HepG2 (cell line): ENCODE measurements at regions not wholly inside any gene's neighbourhood (a gene's known extent, or its start where the extent isn't known, plus 50 kb on each side); places are given as distances from the start of the nearest gene placed in this dataset.

Experiments
- AKAP8 ChIP-seq: sonication (generic); formaldehyde crosslinking; IDR thresholded peaks from 2 replicates; pipeline ENCODE4 v1.5.1; 2020; ENCODE audit warnings: mild to moderate bottlenecking, missing genetic modification reagents
- ARNT2 ChIP-seq: sonication (generic); formaldehyde crosslinking; IDR thresholded peaks from 2 replicates; pipeline ENCODE4 v1.8.0; 2022; ENCODE audit warnings: mild to moderate bottlenecking, low read depth, missing genetic modification reagents, moderate library complexity
- FOXK1 ChIP-seq: sonication (generic); formaldehyde crosslinking; IDR thresholded peaks from 2 replicates; pipeline ENCODE4 v1.4.0; 2020; ENCODE audit warnings: low read depth, missing genetic modification reagents, borderline replicate concordance
- GZF1 ChIP-seq: sonication (generic); formaldehyde crosslinking; IDR thresholded peaks from 2 replicates; pipeline ENCODE4 v1.5.1; 2020; ENCODE audit warnings: mild to moderate bottlenecking, missing genetic modification reagents
- HNRNPL ChIP-seq: fragments of 200-400 bp; formaldehyde crosslinking; IDR thresholded peaks from 2 replicates; pipeline ENCODE4 v1.6.1; 2017; ENCODE audit warnings: mild to moderate bottlenecking, low read depth, low read length
- HOXA5 ChIP-seq: sonication (generic); formaldehyde crosslinking; IDR thresholded peaks from 2 replicates; pipeline ENCODE4 v1.4.0; 2020; ENCODE audit warnings: missing genetic modification reagents
- KLF16 ChIP-seq, 2 experiments: sonication (generic) in 1 of 2; formaldehyde crosslinking in 1 of 2; IDR thresholded peaks; 2 replicates each; pipeline versions ENCODE4 v1.6.1 to v1.8.0; 2016 to 2023; ENCODE audit warnings: missing genetic modification reagents in 2 of 2, missing compliant biosample characterization in 1 of 2
- MED8 ChIP-seq: sonication (generic); formaldehyde crosslinking; IDR thresholded peaks from 2 replicates; pipeline ENCODE4 v1.8.1; 2023; ENCODE audit warnings: mild to moderate bottlenecking, missing genetic modification reagents; ENCODE audit not compliant: insufficient replicate concordance
- MTERF4 ChIP-seq: sonication (generic); formaldehyde crosslinking; IDR thresholded peaks from 2 replicates; pipeline ENCODE4 v1.8.0; 2023; ENCODE audit warnings: mild to moderate bottlenecking, missing genetic modification reagents
- NR2F2 ChIP-seq: IDR thresholded peaks from 2 replicates; pipeline ENCODE4 v1.6.1; 2012; ENCODE audit warnings: low read depth, inconsistent platforms, borderline replicate concordance
- NRL ChIP-seq: sonication (generic); formaldehyde crosslinking; IDR thresholded peaks from 2 replicates; pipeline ENCODE4 v1.5.0; 2020; ENCODE audit warnings: missing genetic modification reagents, mild to moderate bottlenecking, moderate library complexity, borderline replicate concordance
- RXRA ChIP-seq: sonication (generic); formaldehyde crosslinking; IDR thresholded peaks from 2 replicates; pipeline ENCODE4 v1.5.1; 2020; ENCODE audit warnings: missing genetic modification reagents
- SRY ChIP-seq: sonication (generic); formaldehyde crosslinking; IDR thresholded peaks from 2 replicates; pipeline ENCODE4 v1.8.0; 2022; ENCODE audit warnings: mild to moderate bottlenecking, missing genetic modification reagents
- ZBTB33 ChIP-seq: sonication (generic); formaldehyde crosslinking; IDR thresholded peaks from 2 replicates; pipeline ENCODE4 v1.4.0; 2020; ENCODE audit warnings: missing genetic modification reagents
- ZFP91 ChIP-seq: sonication (generic); formaldehyde crosslinking; IDR thresholded peaks from 2 replicates; pipeline ENCODE4 v1.9.0; 2022; ENCODE audit warnings: missing genetic modification reagents, mild to moderate bottlenecking, borderline replicate concordance
- ZFX ChIP-seq: sonication (generic); formaldehyde crosslinking; IDR thresholded peaks from 2 replicates; pipeline ENCODE4 v1.4.0; 2020; ENCODE audit warnings: mild to moderate bottlenecking, low read depth, missing genetic modification reagents, moderate library complexity
- ZMYM2 ChIP-seq: sonication (generic); formaldehyde crosslinking; IDR thresholded peaks from 2 replicates; pipeline ENCODE4 v1.8.0; 2022; ENCODE audit warnings: mild to moderate bottlenecking, missing genetic modification reagents
- ZNF205 ChIP-seq: IDR thresholded peaks from 2 replicates; pipeline ENCODE4 v1.6.1; 2018; ENCODE audit warnings: missing biosample characterization, missing genetic modification reagents
- ZNF546 ChIP-seq: sonication (generic); formaldehyde crosslinking; conservative IDR thresholded peaks from 2 replicates; pipeline ENCODE4 v1.8.1; 2023; ENCODE audit warnings: mild to moderate bottlenecking, missing genetic modification reagents
- ZNF556 ChIP-seq: sonication (generic); formaldehyde crosslinking; IDR thresholded peaks from 2 replicates; pipeline ENCODE4 v1.4.0; 2020; ENCODE audit warnings: mild to moderate bottlenecking, missing genetic modification reagents, borderline replicate concordance
- ZNF770 ChIP-seq: sonication (generic); formaldehyde crosslinking; IDR thresholded peaks from 2 replicates; pipeline ENCODE4 v1.5.0; 2020; ENCODE audit warnings: mild to moderate bottlenecking, missing genetic modification reagents
- ZSCAN9 ChIP-seq: IDR thresholded peaks from 2 replicates; pipeline ENCODE4 v1.6.1; 2016; ENCODE audit warnings: borderline replicate concordance

- TF ChIP-seq ZFP91 (CRISPR knock-in tag) = peak; percentile 86
- peak; percentile 82; the same call in 1 of the 2 replicates for TF ChIP-seq MTERF4 (CRISPR knock-in tag)
- TF ChIP-seq ZBTB33 (CRISPR knock-in tag) = peak; percentile 63
- peak; percentile 91 for TF ChIP-seq ZFX (CRISPR knock-in tag)
- 0 out of 2 replicates have a peak, but pooled peaks have one; percentile 28 for TF ChIP-seq GZF1
- TF ChIP-seq HOXA5 (CRISPR knock-in tag) = no peak
- 0 out of 2 replicates have a peak, but pooled peaks have one; percentile 6 for TF ChIP-seq AKAP8 (CRISPR knock-in tag)
- peak; percentile 84 for TF ChIP-seq RXRA (CRISPR knock-in tag)
- 0 out of 2 replicates have a peak, but pooled peaks have one; percentile 50 for TF ChIP-seq ZNF556
- peak in 1 of 2 experiments; percentile 87; a peak in 2 of 4 replicates for TF ChIP-seq KLF16 (CRISPR knock-in tag; IDR thresholded peaks at IDR 0.05)
- 0 out of 2 replicates have a peak, but pooled peaks have one; percentile 34 for TF ChIP-seq ZNF770 (CRISPR knock-in tag)
- peak; percentile 85; the same call in 1 of the 2 replicates for TF ChIP-seq ZNF546 (CRISPR knock-in tag)
- TF ChIP-seq NR2F2 = 0 out of 2 replicates have a peak, but pooled peaks have one; percentile 11
- TF ChIP-seq MED8 (CRISPR knock-in tag) = no peak
- 0 out of 2 replicates have a peak, but pooled peaks have one; percentile 39 for TF ChIP-seq ZMYM2 (CRISPR knock-in tag)
- 0 out of 2 replicates have a peak, but pooled peaks have one; percentile 54 for TF ChIP-seq ZSCAN9 (CRISPR knock-in tag)
- TF ChIP-seq NRL (CRISPR knock-in tag) = peak; percentile 34; the same call in 1 of the 2 replicates
- 0 out of 2 replicates have a peak, but pooled peaks have one; percentile 69 for TF ChIP-seq HNRNPL
- TF ChIP-seq ARNT2 (CRISPR knock-in tag) = peak; percentile 65
- TF ChIP-seq SRY (CRISPR knock-in tag) = peak; percentile 53; the same call in 1 of the 2 replicates
- 0 out of 2 replicates have a peak, but pooled peaks have one; percentile 66 for TF ChIP-seq ZNF205
- TF ChIP-seq FOXK1 (CRISPR knock-in tag) = peak; percentile 60; the same call in 1 of the 2 replicates
Observed at GRCh38 chr2:47272031-47272864, 95.9 kb upstream of the CALM2 start (continued).
